GM18517 (cell line): ENCODE measurements at regions not wholly inside any gene's neighbourhood (a gene's known extent, or its start where the extent isn't known, plus 50 kb on each side); places are given as distances from the start of the nearest gene placed in this dataset.
"Not testable (repeated sequence)": the region's sequence is repeated elsewhere in the genome, so short reads cannot be mapped to it uniquely, and the experiment has no call there.

Source experiments
- ATAC-seq: cut with Tn5 transposase; IDR thresholded peaks from one replicate; pipeline ENCODE4 v1.9.1; 2021; ENCODE audit warnings: mild to moderate bottlenecking, moderate library complexity; ENCODE audit not compliant: unreplicated experiment

GRCh38 chr3:107142786-107143575 is 234.3 kb upstream of the CCDC54 start:
- no peak for ATAC-seq

DNA sequence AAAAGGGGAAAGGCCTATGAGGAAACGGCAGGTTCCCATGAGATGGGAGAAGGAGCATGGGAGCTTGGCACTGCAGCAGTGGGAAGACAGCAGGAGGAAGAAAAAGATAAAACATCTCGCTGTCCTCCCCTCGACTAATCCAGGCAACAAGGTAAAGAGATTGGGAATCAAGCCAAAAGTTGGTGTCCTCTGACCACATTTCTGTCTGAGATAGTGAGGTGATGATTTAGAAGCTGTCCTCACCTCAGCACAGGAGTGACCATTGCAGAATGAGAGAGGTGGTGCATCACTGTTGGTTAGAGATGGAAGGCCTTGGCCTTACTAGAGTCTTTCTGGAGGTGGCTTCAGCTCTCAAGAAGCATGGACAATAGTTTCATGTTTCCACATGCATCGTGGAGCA is 226.6 kb upstream of the CCDC54 start:
- no peak for ATAC-seq

- ATAC-seq: no peak
These were observed 223.3 kb upstream of the CCDC54 start for GRCh38 chr3:107153981-107154380.

DNA sequence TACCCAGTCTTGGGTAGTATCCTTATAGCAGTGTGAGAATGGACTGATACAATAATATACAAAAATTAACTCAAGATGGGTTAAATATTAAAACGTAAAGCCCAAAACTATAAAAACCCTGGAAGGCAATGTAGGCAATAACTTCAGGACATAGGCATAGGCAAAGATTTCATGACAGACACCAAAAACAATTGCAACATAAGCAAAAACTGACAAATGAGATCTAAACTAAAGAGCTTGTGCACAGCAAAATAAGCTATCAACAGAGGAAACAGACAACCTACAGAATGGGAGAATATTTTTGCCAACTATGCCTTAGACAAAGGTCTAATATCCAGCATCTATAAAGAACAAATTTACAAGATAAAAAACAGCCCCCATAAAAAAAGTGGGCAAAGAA is 204.8 kb upstream of the CCDC54 start:
- no peak for ATAC-seq

DNA sequence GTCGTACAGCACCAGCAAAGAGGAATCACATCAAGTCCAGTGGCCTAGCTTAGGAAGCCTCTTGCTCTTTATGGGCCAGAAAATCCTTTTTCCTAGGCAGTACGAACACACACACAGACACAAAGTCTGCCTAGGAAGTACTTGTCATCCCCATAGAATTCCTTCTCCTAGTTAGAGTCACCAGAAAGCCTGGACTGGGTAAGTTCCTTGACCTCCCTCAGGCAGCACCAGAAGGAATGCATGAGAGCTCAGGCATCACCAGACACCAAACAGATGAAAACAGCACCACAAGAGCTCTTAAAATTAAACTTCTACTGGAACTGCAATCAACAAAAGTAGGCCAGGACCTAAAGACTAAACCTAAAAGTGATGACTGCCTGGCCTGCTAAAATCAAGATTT is 192.9 kb upstream of the CCDC54 start:
- no peak for ATAC-seq

DNA sequence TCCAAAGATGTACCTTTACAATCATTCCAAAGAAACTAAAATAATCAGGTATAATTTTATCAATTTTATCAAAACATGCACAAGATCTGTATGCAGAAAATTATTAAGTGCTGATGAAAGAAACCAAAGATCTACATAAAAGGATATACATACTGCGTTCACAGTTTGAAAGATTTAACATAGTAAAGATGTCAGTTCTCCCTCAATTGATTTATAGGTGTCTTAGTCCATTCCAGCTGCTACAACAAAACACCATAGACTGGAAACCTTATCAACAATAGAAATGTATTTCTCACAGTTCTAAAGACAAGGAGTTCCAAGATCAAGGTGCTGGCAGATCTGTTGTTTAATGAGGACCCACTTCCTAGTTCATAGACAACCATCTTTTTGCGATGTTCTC is 189.0 kb upstream of the CCDC54 start:
- ATAC-seq: no peak

- ATAC-seq: no peak
These were observed 188.0 kb upstream of the CCDC54 start for GRCh38 chr3:107189158-107189791.

- no peak for ATAC-seq
These were observed 184.1 kb upstream of the CCDC54 start for GRCh38 chr3:107193116-107193515.

DNA sequence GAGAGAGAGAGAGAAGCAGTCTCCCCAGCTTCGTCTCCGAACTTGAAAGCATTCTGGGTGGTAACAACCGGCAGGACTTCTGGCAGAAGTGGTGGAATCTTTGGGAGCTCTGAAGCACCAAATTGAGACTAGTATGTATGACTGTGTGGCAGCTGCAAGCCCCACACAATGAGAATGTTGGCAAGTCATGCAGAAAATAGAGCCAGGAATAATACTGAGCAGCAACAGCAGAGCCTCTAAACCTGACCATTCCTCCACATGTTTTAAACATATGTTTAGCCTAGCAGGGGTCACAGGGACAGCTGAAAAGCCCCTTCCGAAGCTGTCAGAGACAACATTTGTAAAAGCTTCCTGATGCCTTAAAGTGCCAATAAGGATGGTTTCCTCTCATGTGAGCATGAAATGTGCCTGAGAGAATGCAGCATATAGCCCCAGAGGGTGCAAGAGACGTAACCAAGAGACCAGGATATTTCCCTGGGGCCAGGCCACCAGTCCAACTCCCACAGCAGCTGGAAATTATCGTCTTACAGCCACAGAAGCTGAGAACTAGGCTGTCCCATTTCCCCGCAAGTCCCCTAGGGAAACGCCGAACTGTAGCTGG is 178.6 kb upstream of the CCDC54 start:
- ATAC-seq: no peak

DNA sequence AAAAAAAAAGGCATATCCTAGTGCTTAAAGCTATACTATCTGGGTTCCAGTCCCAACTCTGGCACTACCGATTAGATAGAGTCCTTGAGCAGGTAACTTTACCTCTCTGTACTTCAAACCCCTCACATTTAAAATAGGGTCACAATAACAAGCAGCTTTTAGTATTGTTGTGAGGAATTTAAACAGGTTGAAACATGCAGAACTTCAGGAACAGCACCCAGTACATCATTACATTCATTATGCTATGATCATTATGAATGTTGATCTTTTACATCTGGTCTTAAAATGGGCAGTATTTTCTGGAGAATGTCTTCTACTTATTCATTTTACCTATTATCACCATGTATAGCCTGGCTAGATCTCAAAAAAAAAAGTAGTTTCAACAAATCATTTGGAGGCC is 176.1 kb upstream of the CCDC54 start:
- no peak for ATAC-seq

DNA sequence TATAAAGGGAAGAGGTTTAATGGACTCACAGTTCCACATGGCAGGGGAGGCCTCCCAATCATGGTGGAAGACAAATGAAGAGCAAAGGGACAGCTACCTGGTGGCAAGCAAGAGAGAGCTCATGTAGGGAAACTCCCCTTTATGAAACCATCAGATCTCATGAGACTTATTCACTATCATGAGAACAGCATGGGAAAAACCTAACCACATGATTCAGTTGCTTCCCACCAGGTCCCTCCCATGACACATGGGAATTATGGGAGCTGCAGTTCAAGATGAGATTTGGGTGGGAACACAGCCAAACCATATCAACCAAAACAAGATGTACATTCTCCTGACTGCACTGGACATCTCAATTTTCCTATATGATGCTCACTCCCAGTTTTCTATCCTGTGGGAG is 174.4 kb upstream of the CCDC54 start:
- not testable (repeated sequence) for ATAC-seq

DNA sequence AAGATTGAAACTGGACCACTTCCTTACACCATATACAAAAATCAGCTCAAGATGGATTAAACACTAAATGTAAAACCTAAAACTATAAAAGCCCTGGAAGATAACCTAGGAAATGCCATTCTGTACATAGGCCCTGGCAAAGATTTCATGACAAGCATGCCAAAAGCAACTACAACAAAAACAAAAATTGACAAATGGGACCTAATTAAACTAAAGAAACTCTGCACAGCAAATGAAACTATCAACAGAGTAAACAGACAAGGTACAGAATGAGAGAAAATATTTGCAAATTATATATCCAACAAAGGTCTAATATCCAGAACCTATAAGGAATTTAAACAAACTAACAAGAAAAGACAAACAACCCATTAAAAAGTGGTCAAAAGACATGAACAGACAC is 173.1 kb upstream of the CCDC54 start:
- ATAC-seq: no peak

DNA sequence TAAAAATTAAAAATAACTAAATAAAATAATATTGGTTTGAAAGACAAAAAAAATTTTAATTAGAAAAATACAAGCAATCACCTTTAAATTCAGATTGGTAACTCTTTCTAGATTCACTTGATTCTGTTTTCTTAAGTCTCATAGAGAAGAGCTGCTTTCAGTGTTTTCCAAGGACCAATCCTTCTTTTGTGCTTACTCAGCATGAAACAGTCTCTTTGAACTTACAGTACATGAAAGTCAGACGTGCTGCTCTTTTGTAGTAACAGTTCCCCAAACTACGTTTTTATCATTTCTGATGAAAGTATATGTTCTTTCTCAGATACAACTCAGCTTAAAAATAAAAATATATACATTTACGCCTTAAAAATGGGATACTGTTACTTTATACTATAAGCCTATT is 171.9 kb upstream of the CCDC54 start:
- ATAC-seq: no peak

GRCh38 chr3:107206141-107206540 is 171.1 kb upstream of the CCDC54 start:
- ATAC-seq: no peak

GRCh38 chr3:107206945-107207344 is 170.3 kb upstream of the CCDC54 start:
- no peak for ATAC-seq

DNA sequence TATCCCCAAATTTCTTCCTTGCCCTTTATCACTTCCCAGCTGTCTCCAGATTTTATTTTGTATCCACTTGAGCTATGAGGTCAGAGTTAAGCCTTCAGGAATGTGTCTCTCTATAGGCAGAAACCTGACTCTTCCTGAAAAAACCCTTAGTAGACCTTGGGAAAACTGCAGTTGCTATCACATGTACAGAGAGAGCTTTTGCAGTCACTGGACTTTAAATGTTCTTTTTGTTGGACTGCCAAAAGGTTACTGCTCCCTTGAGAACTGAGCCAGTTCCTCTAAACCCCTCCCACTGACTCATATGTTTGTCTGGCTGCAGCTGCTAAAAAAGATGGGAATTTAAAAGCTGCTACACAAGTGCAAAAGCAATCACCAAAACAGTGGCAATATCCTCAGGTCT is 169.1 kb upstream of the CCDC54 start:
- no peak for ATAC-seq

DNA sequence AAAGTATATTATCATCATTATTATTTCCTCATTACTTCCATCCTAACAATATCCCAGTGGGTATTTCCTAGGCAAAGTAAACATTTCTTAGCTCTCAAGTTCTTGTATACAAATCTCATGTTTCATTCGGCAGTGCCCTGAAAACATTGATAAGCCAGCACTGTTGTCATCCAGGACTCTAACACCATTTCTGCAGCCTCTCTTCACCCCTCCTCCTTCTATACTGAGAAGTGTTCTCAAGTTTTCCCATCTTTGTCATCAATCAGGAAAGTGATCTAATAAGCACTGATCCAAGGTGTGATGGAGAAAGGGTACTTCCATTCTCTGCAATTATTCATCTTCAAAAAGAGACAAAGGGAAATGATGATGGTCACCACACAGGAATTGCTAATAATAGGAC is 168.4 kb upstream of the CCDC54 start:
- no peak for ATAC-seq

DNA sequence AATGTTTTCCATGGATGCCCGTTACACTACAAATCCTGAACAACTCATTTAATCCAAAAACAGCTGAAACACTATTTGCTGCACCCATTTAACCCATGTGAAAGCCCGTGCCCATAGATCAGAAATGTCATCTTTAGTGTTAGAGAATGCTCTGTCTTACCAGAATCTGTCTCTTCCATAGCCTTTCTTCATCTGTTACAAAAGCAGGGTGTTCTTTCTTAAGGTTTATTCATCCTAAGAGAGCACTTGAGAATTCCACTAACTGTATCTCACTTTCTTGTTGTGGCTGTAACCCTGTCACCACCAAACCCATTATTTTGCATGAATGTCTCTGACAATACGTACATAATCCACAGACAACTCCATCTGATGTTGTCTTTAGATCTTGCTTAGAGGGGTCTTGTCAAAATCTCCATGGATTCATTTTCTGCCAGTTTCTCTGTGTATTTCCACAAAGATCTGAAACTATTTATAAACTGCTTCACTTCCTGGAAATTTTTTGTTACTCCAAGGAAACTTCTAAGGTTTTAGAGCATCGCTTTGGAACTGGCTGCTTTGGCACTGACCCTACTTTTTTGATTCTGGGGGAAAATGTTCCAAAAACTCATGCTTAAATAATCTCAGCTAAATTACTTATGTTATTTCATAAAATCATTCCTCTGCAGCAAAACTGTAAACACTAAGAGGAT is 167.8 kb upstream of the CCDC54 start:
- ATAC-seq: no peak

GRCh38 chr3:107211608-107212007 is 165.6 kb upstream of the CCDC54 start:
- ATAC-seq: no peak

GRCh38 chr3:107212618-107213017 is 164.6 kb upstream of the CCDC54 start:
- no peak for ATAC-seq

GRCh38 chr3:107213044-107213669 is 164.1 kb upstream of the CCDC54 start:
- ATAC-seq: no peak
